KG1 (cell line): ENCODE measurements at regions not wholly inside any gene's neighbourhood (a gene's known extent, or its start where the extent isn't known, plus 50 kb on each side); places are given as distances from the start of the nearest gene placed in this dataset.
"Not testable (repeated sequence)": the region's sequence is repeated elsewhere in the genome, so short reads cannot be mapped to it uniquely, and the experiment has no call there.

Experiments used
- DNase-seq: peaks from one replicate; lab custom pipeline; 2025; lab: John Stamatoyannopoulos, UW

- no peak for DNase-seq
These were observed 213.9 kb upstream of the FIGN start for GRCh38 chr2:163949693-163950092.

GRCh38 chr2:163944347-163944737 is 208.5 kb upstream of the FIGN start:
- no peak for DNase-seq

- no peak for DNase-seq
These were observed 207.9 kb upstream of the FIGN start for GRCh38 chr2:163943403-163944346.

GRCh38 chr2:163934131-163934530 is 198.3 kb upstream of the FIGN start:
- DNase-seq: no peak

- no peak for DNase-seq
These were observed 183.9 kb upstream of the FIGN start for GRCh38 chr2:163919717-163920116.

- DNase-seq: not testable (repeated sequence)
These were observed 178.7 kb upstream of the FIGN start for GRCh38 chr2:163914486-163914885.

- DNase-seq: not testable (repeated sequence)
These were observed 177.7 kb upstream of the FIGN start for GRCh38 chr2:163913532-163913944.

- no peak for DNase-seq
These were observed 173.7 kb upstream of the FIGN start for GRCh38 chr2:163909411-163910080.

- DNase-seq: no peak
These were observed 170.6 kb upstream of the FIGN start for GRCh38 chr2:163906410-163906809.

GRCh38 chr2:163897799-163898198 is 162.0 kb upstream of the FIGN start:
- no peak for DNase-seq

GRCh38 chr2:163893444-163893843 is 157.6 kb upstream of the FIGN start:
- DNase-seq: not testable (repeated sequence)

GRCh38 chr2:163888591-163888990 is 152.8 kb upstream of the FIGN start:
- no peak for DNase-seq

GRCh38 chr2:163887182-163887581 is 151.4 kb upstream of the FIGN start:
- no peak for DNase-seq

GRCh38 chr2:163884416-163884815 is 148.6 kb upstream of the FIGN start:
- DNase-seq: no peak

GRCh38 chr2:163878718-163879117 is 142.9 kb upstream of the FIGN start:
- DNase-seq: no peak

GRCh38 chr2:163877316-163877715 is 141.5 kb upstream of the FIGN start:
- DNase-seq: no peak

GRCh38 chr2:163863073-163863472 is 127.3 kb upstream of the FIGN start:
- DNase-seq: no peak

- DNase-seq: no peak
These were observed 124.1 kb upstream of the FIGN start for GRCh38 chr2:163859951-163860350.

- DNase-seq: no peak
These were observed 121.1 kb upstream of the FIGN start for GRCh38 chr2:163856941-163857340.

- DNase-seq: no peak
These were observed 116.8 kb upstream of the FIGN start for GRCh38 chr2:163852616-163853015.

- no peak for DNase-seq
These were observed 114.1 kb upstream of the FIGN start for GRCh38 chr2:163849756-163850435.

GRCh38 chr2:163838890-163839289 is 103.1 kb upstream of the FIGN start:
- DNase-seq: no peak

GRCh38 chr2:163836167-163836566 is 100.4 kb upstream of the FIGN start:
- DNase-seq: no peak
